22Rv1 (cell line): ENCODE measurements at regions not wholly inside any gene's neighbourhood (a gene's known extent, or its start where the extent isn't known, plus 50 kb on each side); places are given as distances from the start of the nearest gene placed in this dataset.

ENCODE experiments used
- H3K27ac ChIP-seq: fragments of 450-650 bp; 2 replicates; pipeline ENCODE4 v1.5.1; 2017
- ZFX ChIP-seq: fragments of 450-650 bp; IDR thresholded peaks from 2 replicates; pipeline ENCODE4 v1.6.1; 2017; ENCODE audit warnings: antibody characterized with exemption, borderline replicate concordance
- TF ChIP-seq, protein P1 (sequence below): fragments of 450-650 bp; IDR thresholded peaks from 2 replicates; pipeline ENCODE4 v1.5.1; 2017; ENCODE audit warnings: mild to moderate bottlenecking

DNA sequence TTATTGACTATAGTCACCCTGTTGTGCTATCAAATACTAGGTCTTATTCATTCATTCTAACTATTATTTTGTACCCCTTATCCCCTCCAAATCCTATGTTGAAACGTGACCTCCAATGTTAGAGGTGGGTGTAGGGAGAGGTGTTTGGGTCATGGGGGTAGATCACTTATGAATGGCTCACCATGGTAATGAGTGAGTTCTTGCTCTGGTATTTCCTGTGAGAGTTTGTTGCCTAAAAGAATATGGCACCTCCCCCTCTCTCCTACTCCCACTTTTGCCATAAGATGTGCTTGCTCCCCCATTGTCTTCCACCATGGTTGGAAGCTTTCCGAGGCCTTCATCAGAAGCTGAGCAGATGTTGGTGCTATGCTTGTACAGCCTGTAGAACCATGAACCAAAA is 59.3 kb upstream of the BRD7 start:
- TF ChIP-seq, protein P1, sequence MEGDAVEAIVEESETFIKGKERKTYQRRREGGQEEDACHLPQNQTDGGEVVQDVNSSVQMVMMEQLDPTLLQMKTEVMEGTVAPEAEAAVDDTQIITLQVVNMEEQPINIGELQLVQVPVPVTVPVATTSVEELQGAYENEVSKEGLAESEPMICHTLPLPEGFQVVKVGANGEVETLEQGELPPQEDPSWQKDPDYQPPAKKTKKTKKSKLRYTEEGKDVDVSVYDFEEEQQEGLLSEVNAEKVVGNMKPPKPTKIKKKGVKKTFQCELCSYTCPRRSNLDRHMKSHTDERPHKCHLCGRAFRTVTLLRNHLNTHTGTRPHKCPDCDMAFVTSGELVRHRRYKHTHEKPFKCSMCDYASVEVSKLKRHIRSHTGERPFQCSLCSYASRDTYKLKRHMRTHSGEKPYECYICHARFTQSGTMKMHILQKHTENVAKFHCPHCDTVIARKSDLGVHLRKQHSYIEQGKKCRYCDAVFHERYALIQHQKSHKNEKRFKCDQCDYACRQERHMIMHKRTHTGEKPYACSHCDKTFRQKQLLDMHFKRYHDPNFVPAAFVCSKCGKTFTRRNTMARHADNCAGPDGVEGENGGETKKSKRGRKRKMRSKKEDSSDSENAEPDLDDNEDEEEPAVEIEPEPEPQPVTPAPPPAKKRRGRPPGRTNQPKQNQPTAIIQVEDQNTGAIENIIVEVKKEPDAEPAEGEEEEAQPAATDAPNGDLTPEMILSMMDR = no peak
- TF ChIP-seq ZFX = no peak
- H3K27ac ChIP-seq = no peak overlapping the region

DNA sequence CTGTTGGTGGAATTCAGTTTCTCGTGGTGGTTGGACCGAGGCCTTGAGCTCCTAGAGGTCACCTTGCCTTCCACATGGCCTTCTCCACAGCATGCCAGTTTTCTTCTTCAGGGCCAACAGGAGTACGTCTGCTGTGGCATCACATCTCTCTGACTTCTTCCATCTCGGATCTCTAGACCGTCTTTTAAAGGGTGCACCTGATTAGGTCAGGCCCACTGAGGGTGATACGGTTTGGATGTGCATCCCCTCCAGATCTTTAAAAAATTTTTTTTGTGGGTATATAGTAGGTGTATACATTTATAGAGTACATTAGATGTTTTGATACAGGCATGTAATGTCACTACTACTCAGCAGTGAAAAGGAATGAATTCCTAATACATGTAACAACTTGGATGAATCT is 58.3 kb upstream of the BRD7 start:
- TF ChIP-seq, protein P1 = no peak
- no peak for TF ChIP-seq ZFX
- no peak overlapping the region for H3K27ac ChIP-seq

DNA sequence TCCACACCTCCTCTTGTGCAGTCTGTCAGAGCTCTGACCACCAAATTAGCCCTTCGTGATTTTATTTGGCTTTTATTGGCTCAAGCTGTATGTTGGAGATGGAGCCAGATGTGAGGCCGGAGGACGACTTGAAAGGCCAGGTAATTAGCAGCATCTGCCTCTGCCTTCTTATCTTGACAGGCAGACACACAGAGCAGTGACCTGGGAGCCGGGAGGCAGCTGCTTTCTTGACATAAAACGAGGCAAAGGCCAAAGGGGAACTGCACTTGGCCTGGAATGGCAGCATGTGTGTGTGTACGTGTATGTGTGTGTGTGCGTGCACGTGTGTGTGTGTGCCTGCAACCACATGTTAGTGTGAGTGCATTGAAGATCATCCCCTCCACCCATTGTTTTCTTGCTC is 56.9 kb upstream of the BRD7 start:
- TF ChIP-seq, protein P1 = no peak
- no peak for TF ChIP-seq ZFX
- H3K27ac ChIP-seq = no peak overlapping the region

DNA sequence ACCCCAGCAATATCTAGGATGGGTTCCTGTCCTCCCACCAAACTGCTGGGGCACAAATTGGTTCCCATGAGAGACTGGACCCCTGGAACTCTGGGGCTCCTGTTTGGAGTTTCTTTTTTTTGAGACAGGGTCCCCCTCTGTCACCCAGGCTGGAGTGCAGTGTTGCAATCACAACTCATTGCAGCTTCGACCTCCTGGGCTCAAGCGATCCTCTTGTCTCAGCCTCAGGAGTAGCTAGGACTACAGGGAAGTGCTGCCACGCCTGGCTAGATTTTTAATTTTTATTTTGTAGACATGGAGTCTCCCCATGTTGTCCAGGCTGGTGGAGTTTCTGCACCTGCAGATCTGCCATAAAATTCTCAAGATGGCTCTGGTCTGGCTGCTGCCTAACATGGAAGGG is 56.3 kb upstream of the BRD7 start:
- TF ChIP-seq, protein P1 = no peak
- no peak for TF ChIP-seq ZFX

DNA sequence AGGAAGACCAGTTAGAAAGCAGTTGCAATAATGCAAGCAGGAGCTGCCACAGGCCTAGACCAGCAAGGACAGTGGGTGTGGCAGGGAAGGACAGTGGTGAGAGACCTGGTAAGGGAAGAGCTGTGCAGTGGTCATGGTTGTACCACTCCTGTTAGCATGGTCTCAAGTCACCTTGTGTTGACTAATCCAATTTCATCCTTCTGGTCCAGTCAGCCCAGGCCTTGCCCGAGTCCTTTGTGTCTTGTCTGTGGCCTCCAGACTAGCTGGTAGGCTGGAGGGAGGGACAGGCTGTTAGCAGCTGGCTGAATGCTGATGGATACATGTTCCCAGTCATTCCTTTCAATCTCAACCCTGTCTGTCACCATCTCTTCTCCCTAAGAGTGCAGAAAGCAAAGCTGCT is 54.1 kb upstream of the BRD7 start:
- TF ChIP-seq, protein P1 = no peak
- TF ChIP-seq ZFX = no peak
- no peak overlapping the region for H3K27ac ChIP-seq

More for the DNA sequence above, 56.3 kb upstream of the BRD7 start:
- H3K27ac ChIP-seq = no peak overlapping the region

DNA sequence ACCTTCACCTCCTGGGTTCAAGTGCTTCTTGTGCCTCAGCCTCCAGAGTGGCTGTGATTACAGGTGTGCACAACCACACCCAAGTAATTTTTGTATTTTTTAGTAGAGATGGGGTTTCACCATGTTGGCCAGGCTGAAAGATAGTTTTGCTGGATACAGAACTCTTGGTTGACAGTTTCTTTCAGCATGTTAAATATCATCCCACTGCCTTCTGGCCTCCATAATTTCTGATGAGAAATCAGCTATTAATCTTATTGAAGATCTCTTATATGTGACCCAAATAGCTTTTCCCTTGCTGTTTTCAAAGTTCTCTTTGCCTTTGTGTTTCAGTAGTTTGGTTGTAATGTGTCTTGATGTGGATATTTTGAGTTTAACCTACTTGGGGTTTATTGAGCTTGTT is 50.3 kb upstream of the BRD7 start:
- no peak overlapping the region for H3K27ac ChIP-seq
- TF ChIP-seq, protein P1 = no peak
- no peak for TF ChIP-seq ZFX
